ENCODE measurements at regions not wholly inside any gene's neighbourhood (a gene's known extent, or its start where the extent isn't known, plus 50 kb on each side); places are given as distances from the start of the nearest gene placed in this dataset.

DNA sequence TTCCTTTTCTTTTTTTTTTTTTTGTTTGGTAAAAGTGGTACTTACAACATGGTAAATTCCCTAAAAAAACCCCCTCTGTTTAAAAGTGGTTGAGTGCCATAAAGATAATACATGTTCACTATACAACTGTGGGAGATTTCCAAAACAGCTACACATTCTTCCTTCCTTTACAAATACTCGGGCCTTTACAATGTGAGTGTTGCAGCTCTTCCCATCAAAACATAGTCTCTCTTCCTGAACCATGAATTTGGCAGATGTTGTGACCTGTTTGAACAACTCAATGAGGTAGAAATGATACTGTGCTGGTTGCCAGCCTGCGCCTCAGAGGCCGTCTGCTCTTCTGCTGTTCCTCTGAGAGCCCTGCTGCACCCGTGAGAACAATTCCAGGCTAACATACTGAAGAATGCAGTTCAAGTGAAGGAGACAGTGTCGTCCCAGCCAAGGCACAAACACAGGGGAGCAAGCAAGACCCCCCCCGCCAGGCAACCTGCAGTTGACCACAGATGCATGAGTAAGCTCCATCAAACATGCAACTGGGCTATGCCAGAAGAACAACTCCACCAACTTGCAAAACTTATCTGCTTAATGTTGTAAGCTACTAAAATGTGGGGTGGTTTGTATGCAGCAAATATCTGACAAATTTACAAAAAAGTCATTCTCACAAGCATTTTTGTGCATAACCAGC is 645.0 kb downstream of the PCDH7 start:
- no peak for TF ChIP-seq CTCF (IDR thresholded peaks at IDR 0.05; ENCODE audit: unreplicated experiment)
- intact Hi-C loops (cut with micrococcal nuclease; ENCODE audit: unreplicated experiment) = no loop called here

DNA sequence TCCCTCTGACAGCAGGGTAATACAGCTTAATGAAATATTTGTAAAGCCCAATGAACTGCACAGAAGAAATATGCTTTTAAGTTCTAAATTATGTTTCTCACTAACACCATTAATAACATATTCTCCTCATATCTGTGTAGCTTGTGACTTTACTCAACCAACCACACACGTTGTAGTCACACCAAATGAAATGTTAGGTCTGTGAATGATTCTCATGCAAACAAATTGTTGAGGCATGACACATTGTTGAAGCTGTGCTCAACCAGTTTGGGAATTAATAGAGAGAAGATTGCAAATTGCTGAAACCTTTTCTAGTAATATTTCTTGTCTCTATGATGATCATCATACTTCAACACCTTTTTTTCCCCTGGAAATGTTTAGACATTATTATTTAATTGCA is 645.9 kb downstream of the PCDH7 start:
- Mint-ChIP-seq H3K9me3 (ENCODE audit: low read depth, unreplicated experiment) (peaks cover 10% of the 10 kb centered on the region), H3K27ac (ENCODE audit: unreplicated experiment) (no peak overlapping the region), H3K4me1 (ENCODE audit: low read depth, unreplicated experiment) (no peaks in the 10 kb centered on the region), H3K27me3 (ENCODE audit: unreplicated experiment) (no peaks in the 10 kb centered on the region), H3K36me3 (ENCODE audit: insufficient read depth, unreplicated experiment) (no peaks in the 10 kb centered on the region), H3K4me3 (ENCODE audit: low read depth, unreplicated experiment) (no peak overlapping the region)
- intact Hi-C loops (cut with micrococcal nuclease; ENCODE audit: unreplicated experiment) = no loop called here
- TF ChIP-seq CTCF (IDR thresholded peaks at IDR 0.05; ENCODE audit: unreplicated experiment) = no peak
- CTCF ChIA-PET = no interaction called here
- DNase-seq = no peak
- BruUV-seq (replicated peaks) = no TSS peak

More for the DNA sequence above, 645.0 kb downstream of the PCDH7 start:
- Mint-ChIP-seq H3K4me3 (ENCODE audit: low read depth, unreplicated experiment) (no peak overlapping the region), H3K27ac (ENCODE audit: unreplicated experiment) (no peak overlapping the region), H3K9me3 (ENCODE audit: low read depth, unreplicated experiment) (peaks cover 10% of the 10 kb centered on the region), H3K36me3 (ENCODE audit: insufficient read depth, unreplicated experiment) (no peaks in the 10 kb centered on the region), H3K27me3 (ENCODE audit: unreplicated experiment) (no peaks in the 10 kb centered on the region), H3K4me1 (ENCODE audit: low read depth, unreplicated experiment) (no peaks in the 10 kb centered on the region)
- CTCF ChIA-PET = interaction anchor here (0.5 to 0.7 kb wide), 2 partner anchors 26 to 61 kb away, joined by 3 to 4 read pairs; no protein-coding TSS in a partner anchor
- no peak for DNase-seq
- no TSS peak for BruUV-seq (replicated peaks)

- BruUV-seq (replicated peaks) = no TSS peak
- H3K36me3 Mint-ChIP-seq (ENCODE audit: insufficient read depth, unreplicated experiment) = no peaks in the 10 kb centered on the region
- H3K27me3 Mint-ChIP-seq (ENCODE audit: unreplicated experiment) = no peaks in the 10 kb centered on the region
- no peak overlapping the region for H3K4me3 Mint-ChIP-seq (ENCODE audit: low read depth, unreplicated experiment)
- H3K4me1 Mint-ChIP-seq (ENCODE audit: low read depth, unreplicated experiment) = no peaks in the 10 kb centered on the region
- no peak for TF ChIP-seq CTCF (IDR thresholded peaks at IDR 0.05; ENCODE audit: unreplicated experiment)
- intact Hi-C loops (cut with micrococcal nuclease; ENCODE audit: unreplicated experiment) = no loop called here
- CTCF ChIA-PET = no interaction called here
- no peak for DNase-seq
- H3K9me3 Mint-ChIP-seq (ENCODE audit: low read depth, unreplicated experiment) = peaks cover 6% of the 10 kb centered on the region
- no peak overlapping the region for H3K27ac Mint-ChIP-seq (ENCODE audit: unreplicated experiment)
Measured at GRCh38 chr4:31370866-31371465, 650.8 kb downstream of the PCDH7 start.

- Mint-ChIP-seq H3K9me3 (ENCODE audit: low read depth, unreplicated experiment) (peaks cover 6% of the 10 kb centered on the region), H3K36me3 (ENCODE audit: insufficient read depth, unreplicated experiment) (no peaks in the 10 kb centered on the region), H3K4me3 (ENCODE audit: low read depth, unreplicated experiment) (no peak overlapping the region), H3K27ac (ENCODE audit: unreplicated experiment) (no peak overlapping the region), H3K27me3 (ENCODE audit: unreplicated experiment) (no peaks in the 10 kb centered on the region), H3K4me1 (ENCODE audit: low read depth, unreplicated experiment) (no peaks in the 10 kb centered on the region)
- CTCF ChIA-PET = no interaction called here
- no peak for DNase-seq
- intact Hi-C loops (cut with micrococcal nuclease; ENCODE audit: unreplicated experiment) = no loop called here
- TF ChIP-seq CTCF (IDR thresholded peaks at IDR 0.05; ENCODE audit: unreplicated experiment) = no peak
- no TSS peak for BruUV-seq (replicated peaks)
Measured at GRCh38 chr4:31374256-31374960, 654.2 kb downstream of the PCDH7 start.

All from Calu3 (cell line).